Activated T-cell treated with anti-CD3 and anti-CD28 coated beads, Interleukin-2, amount 50 U/mL, for 48 hours (primary cell): ENCODE measurements at regions not wholly inside any gene's neighbourhood (a gene's known extent, or its start where the extent isn't known, plus 50 kb on each side); places are given as distances from the start of the nearest gene placed in this dataset.

ENCODE experiments used
- DNase-seq, 2 experiments: peaks; one replicate each; pipeline ENCODE4 v3.0.0-alpha.2; 2020

DNA sequence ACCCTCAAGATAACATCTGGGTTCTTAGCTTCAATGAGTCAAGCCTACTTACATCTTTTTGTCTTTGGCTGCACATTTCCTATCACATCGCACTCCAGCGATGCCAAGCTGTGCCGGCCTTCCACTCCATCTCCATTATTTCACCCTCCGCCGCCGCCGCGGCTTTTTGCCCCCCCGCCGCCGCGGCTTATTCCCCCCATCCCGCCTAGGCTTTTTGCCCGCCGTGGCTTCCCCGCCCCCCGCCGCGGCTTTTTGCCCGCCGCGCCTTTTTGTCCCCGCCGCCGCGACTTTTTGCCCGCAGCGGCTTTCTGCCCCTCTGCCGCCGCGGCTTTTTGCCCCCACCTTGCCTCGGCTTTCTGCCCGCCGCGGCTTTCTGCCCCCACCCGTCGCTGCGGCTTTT is 50.8 kb downstream of the PPIAL4E start:
- DNase-seq, result peak in 1 of 2 experiments; percentile 7
